H9 (cell line): ENCODE measurements at regions not wholly inside any gene's neighbourhood (a gene's known extent, or its start where the extent isn't known, plus 50 kb on each side); places are given as distances from the start of the nearest gene placed in this dataset.
A peak's percentile ranks its signal among the peaks of the same experiment; 100 is the strongest.

Experiments
- DNase-seq: peaks from one replicate; pipeline ENCODE4 v3.0.0-alpha.2; 2017
- H2AFZ ChIP-seq: one replicate; pipeline ENCODE4 v1.6.1; 2013; ENCODE audit warnings: mild to moderate bottlenecking, low read length, control low read depth, moderate library complexity
- H2AK5ac ChIP-seq: 2 replicates; pipeline ENCODE4 v1.6.1; 2013; ENCODE audit warnings: low read length, control low read depth, mixed read lengths; ENCODE audit not compliant: insufficient read length
- H2BK120ac ChIP-seq: one replicate; pipeline ENCODE4 v1.6.1; 2013; ENCODE audit warnings: low read depth, mild to moderate bottlenecking, low read length, control low read depth, inconsistent platforms; ENCODE audit not compliant: poor library complexity, severe bottlenecking
- H2BK12ac ChIP-seq: 2 replicates; pipeline ENCODE4 v1.6.1; 2013; ENCODE audit warnings: low read length, control low read depth, mixed read lengths, low read depth; ENCODE audit not compliant: insufficient read length
- H2BK15ac ChIP-seq: 2 replicates; pipeline ENCODE4 v1.6.1; 2013; ENCODE audit warnings: low read depth, low read length, control low read depth
- H2BK20ac ChIP-seq: one replicate; pipeline ENCODE4 v1.6.1; 2013; ENCODE audit warnings: low read depth, mild to moderate bottlenecking, low read length, control low read depth, inconsistent platforms; ENCODE audit not compliant: poor library complexity, severe bottlenecking
- H2BK5ac ChIP-seq: 2 replicates; pipeline ENCODE4 v1.6.1; 2013; ENCODE audit warnings: low read length, control low read depth, mixed read lengths; ENCODE audit not compliant: insufficient read length
- H3K14ac ChIP-seq: 2 replicates; pipeline ENCODE4 v1.6.1; 2013; ENCODE audit warnings: low read length, control low read depth; ENCODE audit not compliant: insufficient read depth
- H3K18ac ChIP-seq: 2 replicates; pipeline ENCODE4 v1.6.1; 2013; ENCODE audit warnings: low read depth, mild to moderate bottlenecking, mixed read lengths, low read length, control low read depth; ENCODE audit not compliant: insufficient read length
- H3K23ac ChIP-seq: 2 replicates; pipeline ENCODE4 v1.6.1; 2013; ENCODE audit warnings: low read length, control low read depth, mixed read lengths, low read depth; ENCODE audit not compliant: insufficient read length
- H3K23me2 ChIP-seq: 2 replicates; pipeline ENCODE4 v1.6.1; 2013; ENCODE audit warnings: low read depth, mild to moderate bottlenecking, mixed read lengths, low read length, control low read depth; ENCODE audit not compliant: insufficient read length, poor library complexity, severe bottlenecking
- H3K27ac ChIP-seq: 2 replicates; pipeline ENCODE4 v1.5.1; 2013; ENCODE audit warnings: low read length, control low read depth, mixed read lengths, low read depth; ENCODE audit not compliant: insufficient read length
- H3K27me3 ChIP-seq: 2 replicates; pipeline ENCODE4 v1.6.1; 2013; ENCODE audit warnings: low read length, control low read depth, inconsistent platforms; ENCODE audit not compliant: insufficient read depth
- H3K4ac ChIP-seq: 2 replicates; pipeline ENCODE4 v1.6.1; 2013; ENCODE audit warnings: low read depth, mild to moderate bottlenecking, control low read depth, inconsistent platforms, low read length, moderate library complexity
- H3K4me1 ChIP-seq: 2 replicates; pipeline ENCODE4 v1.6.1; 2013; ENCODE audit warnings: low read length, control low read depth, inconsistent platforms; ENCODE audit not compliant: insufficient read depth
- H3K4me2 ChIP-seq: 2 replicates; pipeline ENCODE4 v1.6.1; 2013; ENCODE audit warnings: low read length, control low read depth, mixed read lengths; ENCODE audit not compliant: insufficient read length, insufficient read depth
- H3K56ac ChIP-seq: 2 replicates; pipeline ENCODE4 v1.6.1; 2013; ENCODE audit warnings: low read depth, mild to moderate bottlenecking, mixed read lengths, low read length, control low read depth; ENCODE audit not compliant: insufficient read length
- H3K79me1 ChIP-seq: 2 replicates; pipeline ENCODE4 v1.6.1; 2013; ENCODE audit warnings: low read depth, mild to moderate bottlenecking, moderate library complexity, low read length, control low read depth, inconsistent platforms; ENCODE audit not compliant: insufficient read depth, poor library complexity, severe bottlenecking
- H3K79me2 ChIP-seq: 2 replicates; pipeline ENCODE4 v1.6.1; 2013; ENCODE audit warnings: low read length, control low read depth, inconsistent platforms; ENCODE audit not compliant: insufficient read depth
- H3K9ac ChIP-seq: 2 replicates; pipeline ENCODE4 v1.6.1; 2013; ENCODE audit warnings: low read length, control low read depth, mixed read lengths; ENCODE audit not compliant: insufficient read length; ENCODE audit errors: extremely low read depth
- H3K9me3 ChIP-seq: one replicate; pipeline ENCODE4 v1.6.1; 2013; ENCODE audit warnings: low read depth, low read length, inconsistent platforms; ENCODE audit not compliant: control insufficient read depth
- H3T11ph ChIP-seq: one replicate; pipeline ENCODE4 v1.6.1; 2013; ENCODE audit warnings: mild to moderate bottlenecking, low read length, control low read depth, inconsistent platforms
- H4K20me1 ChIP-seq: one replicate; pipeline ENCODE4 v1.6.1; 2013; ENCODE audit not compliant: control insufficient read depth, insufficient read length, insufficient read depth
- H4K5ac ChIP-seq: 2 replicates; pipeline ENCODE4 v1.6.1; 2013; ENCODE audit warnings: low read depth, mild to moderate bottlenecking, mixed read lengths, low read length, control low read depth; ENCODE audit not compliant: insufficient read length
- H4K8ac ChIP-seq: replicated peaks from 2 replicates; pipeline ENCODE4 v1.6.1; 2013; ENCODE audit warnings: low read length, control low read depth, mixed read lengths, low read depth; ENCODE audit not compliant: insufficient read length
- H4K91ac ChIP-seq: 2 replicates; pipeline ENCODE4 v1.6.1; 2013; ENCODE audit warnings: low read depth, mild to moderate bottlenecking, moderate library complexity, mixed read lengths, low read length, control low read depth; ENCODE audit not compliant: insufficient read length
- H3K27ac Mint-ChIP-seq, 3 experiments: 2 replicates in 2 of 3; 3 replicates in 1 of 3; pipeline ENCODE4 v1.8.0; 2020 to 2021; ENCODE audit warnings: mixed read lengths in 3 of 3, mild to moderate bottlenecking in 1 of 3, moderate library complexity in 1 of 3
- H3K27me3 Mint-ChIP-seq: 2 replicates; pipeline ENCODE4 v1.8.0; 2021; ENCODE audit warnings: low read depth, mild to moderate bottlenecking, moderate library complexity, mixed read lengths
- H3K36me3 Mint-ChIP-seq, 3 experiments: 2 replicates in 2 of 3; 3 replicates in 1 of 3; pipeline ENCODE4 v1.8.0; 2020 to 2021; ENCODE audit warnings: low read depth in 3 of 3, mixed read lengths in 3 of 3; ENCODE audit not compliant: insufficient read depth in 1 of 3
- H3K4me1 Mint-ChIP-seq, 2 experiments: 2 replicates each; pipeline ENCODE4 v1.8.0; 2020; ENCODE audit warnings: mixed read lengths in 2 of 2
- H3K4me3 Mint-ChIP-seq, 2 experiments: 2 replicates in 1 of 2; 3 replicates in 1 of 2; pipeline ENCODE4 v1.8.0; 2020 to 2021; ENCODE audit warnings: mild to moderate bottlenecking in 2 of 2, mixed read lengths in 2 of 2, moderate library complexity in 1 of 2
- H3K9me3 Mint-ChIP-seq, 2 experiments: 2 replicates in 1 of 2; 3 replicates in 1 of 2; pipeline ENCODE4 v1.8.0; 2020; ENCODE audit warnings: mild to moderate bottlenecking in 2 of 2, mixed read lengths in 2 of 2, moderate library complexity in 1 of 2
- WGBS: extraction: QIAGEN DNeasy Blood & Tissue Kit; methylation state at CpG from one replicate; pipeline ENCODE4 v1.1.7; 2013; ENCODE audit warnings: missing lambda C conversion rate, low lambda C conversion rate, mixed read lengths; ENCODE audit not compliant: insufficient read length; ENCODE audit errors: extremely low coverage; 5-methylcytosine and 5-hydroxymethylcytosine counted together
- TF ChIP-seq, protein P1 (sequence below): fragments of 200-600 bp; sonication (generic); conservative IDR thresholded peaks from 3 replicates; pipeline ENCODE4 v1.8.0; 2021; ENCODE audit warnings: antibody characterized with exemption, mild to moderate bottlenecking

DNA sequence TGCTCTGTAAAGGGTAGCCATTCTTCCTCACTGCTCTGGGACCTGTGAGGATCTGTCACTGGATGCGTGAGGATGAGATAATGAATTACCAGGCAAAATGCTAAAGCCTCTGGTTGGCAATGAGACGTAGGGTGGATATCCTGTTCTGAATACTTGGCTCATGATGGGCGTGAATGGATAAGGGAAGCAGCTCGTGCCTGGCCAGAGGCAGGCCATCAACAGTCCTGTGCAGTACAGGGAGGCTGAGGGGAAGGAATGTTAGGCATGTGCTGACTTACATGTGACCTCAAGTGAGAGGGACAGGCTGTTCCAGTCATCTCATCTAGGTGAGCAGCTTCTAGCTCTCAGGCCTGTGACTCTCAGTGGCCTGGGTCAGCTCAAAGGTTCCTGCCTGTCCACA lies 172.8 kb downstream of the CARTPT start:
- Histone ChIP-seq H3K23ac (no peak overlapping the region), H4K91ac (no peak overlapping the region), H3K4me1 (no peaks in the 10 kb centered on the region; the same call in 1 of the 2 replicates), H3K23me2 (no peaks in the 10 kb centered on the region), H3K4ac (no peak overlapping the region), H4K5ac (no peak overlapping the region), H2BK12ac (no peak overlapping the region), H2BK5ac (no peak overlapping the region), H3K18ac (no peak overlapping the region), H4K20me1 (no peaks in the 10 kb centered on the region), H2BK20ac (no peak overlapping the region), H3K27me3 (no peaks in the 10 kb centered on the region), H3K4me2 (no peak overlapping the region), H3K9me3 (no peaks in the 10 kb centered on the region), H2AK5ac (no peak overlapping the region), H4K8ac (no peak overlapping the region), H3K56ac (no peak overlapping the region), H2AFZ (no peak overlapping the region), H3K27ac (no peak overlapping the region), H2BK120ac (no peak overlapping the region), H3T11ph (no peak overlapping the region), H3K79me1 (no peaks in the 10 kb centered on the region), H3K9ac (no peak overlapping the region), H2BK15ac (no peak overlapping the region), H3K79me2 (no peaks in the 10 kb centered on the region), H3K14ac (no peak overlapping the region)
- Mint-ChIP-seq H3K36me3 (no peaks in the 10 kb centered on the region; a peak in 1 of 7 replicates), H3K9me3 (no peaks in the 10 kb centered on the region), H3K4me1 (peaks cover 11 to 12% of the 10 kb centered on the region in 2 experiments), H3K27me3 (peaks cover 12% of the 10 kb centered on the region), H3K4me3 (no peak overlapping the region), H3K27ac (no peak overlapping the region; a peak in 1 of 7 replicates)
- DNase-seq: peak; percentile 61
- TF ChIP-seq, protein P1, sequence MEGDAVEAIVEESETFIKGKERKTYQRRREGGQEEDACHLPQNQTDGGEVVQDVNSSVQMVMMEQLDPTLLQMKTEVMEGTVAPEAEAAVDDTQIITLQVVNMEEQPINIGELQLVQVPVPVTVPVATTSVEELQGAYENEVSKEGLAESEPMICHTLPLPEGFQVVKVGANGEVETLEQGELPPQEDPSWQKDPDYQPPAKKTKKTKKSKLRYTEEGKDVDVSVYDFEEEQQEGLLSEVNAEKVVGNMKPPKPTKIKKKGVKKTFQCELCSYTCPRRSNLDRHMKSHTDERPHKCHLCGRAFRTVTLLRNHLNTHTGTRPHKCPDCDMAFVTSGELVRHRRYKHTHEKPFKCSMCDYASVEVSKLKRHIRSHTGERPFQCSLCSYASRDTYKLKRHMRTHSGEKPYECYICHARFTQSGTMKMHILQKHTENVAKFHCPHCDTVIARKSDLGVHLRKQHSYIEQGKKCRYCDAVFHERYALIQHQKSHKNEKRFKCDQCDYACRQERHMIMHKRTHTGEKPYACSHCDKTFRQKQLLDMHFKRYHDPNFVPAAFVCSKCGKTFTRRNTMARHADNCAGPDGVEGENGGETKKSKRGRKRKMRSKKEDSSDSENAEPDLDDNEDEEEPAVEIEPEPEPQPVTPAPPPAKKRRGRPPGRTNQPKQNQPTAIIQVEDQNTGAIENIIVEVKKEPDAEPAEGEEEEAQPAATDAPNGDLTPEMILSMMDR: no peak
- no CpG with 5 or more reads among the region's 4 CpGs for WGBS
